Breast epithelium (tissue), 4 donors: ENCODE measurements at regions not wholly inside any gene's neighbourhood (a gene's known extent, or its start where the extent isn't known, plus 50 kb on each side); places are given as distances from the start of the nearest gene placed in this dataset.

Experiments used
- DNase-seq, 2 donors: peaks; one replicate each; pipeline ENCODE4 v3.0.0-alpha.2; 2019; ENCODE audit warnings: low spot score in 2 of 2
- H3K27ac ChIP-seq, 2 donors: fragments of 200-600 bp; sonication (generic) in 1 of 2; one replicate each; pipeline ENCODE4 v1.5.1; 2016 to 2019; ENCODE audit warnings: mild to moderate bottlenecking in 1 of 2
- H3K27me3 ChIP-seq, 2 donors: fragments of 200-600 bp; sonication (generic) in 1 of 2; one replicate each; pipeline versions ENCODE4 v1.5.1 to v1.6.0; 2017 to 2019; ENCODE audit warnings: control low read depth in 1 of 2, mild to moderate bottlenecking in 1 of 2
- H3K36me3 ChIP-seq: fragments of 200-600 bp; one replicate; pipeline ENCODE4 v1.5.1; 2019
- H3K4me1 ChIP-seq, 2 donors: fragments of 200-600 bp; sonication (generic); one replicate each; pipeline ENCODE4 v1.5.1; 2016 to 2019; ENCODE audit warnings: control low read depth in 1 of 2
- H3K4me3 ChIP-seq, 3 donors: fragments of 200-600 bp; sonication (generic); 1 replicate in 2 of 3; 2 replicates in 1 of 3; pipeline ENCODE4 v1.5.1; 2016 to 2019; ENCODE audit warnings: mild to moderate bottlenecking in 3 of 3, moderate library complexity in 2 of 3
- H3K9me3 ChIP-seq, 2 donors: fragments of 200-600 bp; sonication (generic) in 1 of 2; one replicate each; pipeline ENCODE4 v1.5.1; 2016 to 2019; ENCODE audit warnings: control low read depth in 1 of 2
- CTCF ChIP-seq, 3 donors: fragments of 450-650 bp; IDR thresholded peaks; one replicate each; pipeline ENCODE4 v1.5.1; 2016 to 2017; ENCODE audit warnings: antibody characterized with exemption in 3 of 3, mild to moderate bottlenecking in 3 of 3, moderate library complexity in 3 of 3
- POLR2A ChIP-seq: fragments of 450-650 bp; IDR thresholded peaks from one replicate; pipeline ENCODE4 v1.6.1; 2016; ENCODE audit warnings: antibody characterized with exemption, mild to moderate bottlenecking, moderate library complexity
- POLR2AphosphoS5 ChIP-seq, 3 donors: sonication (generic); formaldehyde crosslinking; IDR thresholded peaks; one replicate each; pipeline ENCODE4 v1.6.1; 2017; ENCODE audit warnings: antibody characterized with exemption in 3 of 3
- intact Hi-C: fragments of 100-400 bp; cut with DNase I; formaldehyde crosslinking; loops from one replicate; pipeline ENCODE4 v1.15.1; 2023; ENCODE audit warnings: low total_unique reads

- intact Hi-C loops: loop anchor here (5.0 kb wide), 1 partner anchor 720 kb away; no protein-coding TSS in a partner anchor
- no peaks in the 10 kb centered on the region for H3K9me3 ChIP-seq
- no peak overlapping the region for H3K4me3 ChIP-seq
- H3K27ac ChIP-seq: no peak overlapping the region
- no peaks in the 10 kb centered on the region for H3K4me1 ChIP-seq
- DNase-seq: no peak
- H3K27me3 ChIP-seq: peaks cover 0 to 9% of the 10 kb centered on the region in 2 donors
- TF ChIP-seq POLR2A (no peak), CTCF (IDR thresholded peaks at IDR 0.05) (no peak), POLR2AphosphoS5 (IDR thresholded peaks at IDR 0.05) (no peak)
- no peaks in the 10 kb centered on the region for H3K36me3 ChIP-seq
Measured at GRCh38 chr22:34997633-34998299, 68.2 kb upstream of the ISX start.

GRCh38 chr22:34998921-34999320 lies 67.0 kb upstream of the ISX start:
- no peaks in the 10 kb centered on the region for H3K4me1 ChIP-seq
- no peak overlapping the region for H3K27ac ChIP-seq
- intact Hi-C loops: loop anchor here (5.0 kb wide), 1 partner anchor 722 kb away; no protein-coding TSS in a partner anchor
- H3K4me3 ChIP-seq: no peak overlapping the region
- TF ChIP-seq POLR2A: no peak
- TF ChIP-seq POLR2AphosphoS5 (IDR thresholded peaks at IDR 0.05): no peak
- TF ChIP-seq CTCF (IDR thresholded peaks at IDR 0.05): no peak
- DNase-seq: no peak
- H3K9me3 ChIP-seq: no peaks in the 10 kb centered on the region
- no peaks in the 10 kb centered on the region for H3K36me3 ChIP-seq
- H3K27me3 ChIP-seq: peaks cover 0 to 9% of the 10 kb centered on the region in 2 donors

GRCh38 chr22:35008213-35008612 lies 57.7 kb upstream of the ISX start:
- Histone ChIP-seq H3K27me3 (peaks cover 0 to 16% of the 10 kb centered on the region in 2 donors), H3K27ac (no peak overlapping the region), H3K9me3 (no peaks in the 10 kb centered on the region), H3K4me3 (no peak overlapping the region), H3K4me1 (no peaks in the 10 kb centered on the region), H3K36me3 (no peaks in the 10 kb centered on the region)
- TF ChIP-seq POLR2AphosphoS5 (IDR thresholded peaks at IDR 0.05) (no peak), POLR2A (no peak), CTCF (IDR thresholded peaks at IDR 0.05) (no peak)
- DNase-seq: no peak
- intact Hi-C loops: no loop called here

GRCh38 chr22:35010543-35010942 lies 55.4 kb upstream of the ISX start:
- H3K9me3 ChIP-seq: no peaks in the 10 kb centered on the region
- intact Hi-C loops: no loop called here
- no peak overlapping the region for H3K27ac ChIP-seq
- H3K36me3 ChIP-seq: no peaks in the 10 kb centered on the region
- H3K27me3 ChIP-seq: peaks cover 0 to 25% of the 10 kb centered on the region in 2 donors
- H3K4me3 ChIP-seq: no peak overlapping the region
- no peak for DNase-seq
- H3K4me1 ChIP-seq: no peaks in the 10 kb centered on the region
- TF ChIP-seq POLR2A (no peak), POLR2AphosphoS5 (IDR thresholded peaks at IDR 0.05) (no peak), CTCF (IDR thresholded peaks at IDR 0.05) (no peak)

- intact Hi-C loops: loop anchor here (5.0 kb wide), 1 partner anchor 1738 kb away; no protein-coding TSS in a partner anchor
- TF ChIP-seq POLR2A (no peak), POLR2AphosphoS5 (IDR thresholded peaks at IDR 0.05) (no peak), CTCF (IDR thresholded peaks at IDR 0.05) (no peak)
Measured at GRCh38 chr22:35014812-35015211, 51.1 kb upstream of the ISX start.

More at GRCh38 chr22:35014812-35015211, 51.1 kb upstream of the ISX start:
- Histone ChIP-seq H3K36me3 (no peaks in the 10 kb centered on the region), H3K27me3 (peaks cover 0 to 15% of the 10 kb centered on the region in 2 donors), H3K4me1 (no peaks in the 10 kb centered on the region), H3K4me3 (no peak overlapping the region), H3K27ac (no peak overlapping the region), H3K9me3 (no peaks in the 10 kb centered on the region)
- no peak for DNase-seq
